Neural progenitor cell (in vitro differentiated cells): ENCODE measurements at regions not wholly inside any gene's neighbourhood (a gene's known extent, or its start where the extent isn't known, plus 50 kb on each side); places are given as distances from the start of the nearest gene placed in this dataset.
"Not testable (repeated sequence)": the region's sequence is repeated elsewhere in the genome, so short reads cannot be mapped to it uniquely, and the experiment has no call there.

Experiments used
- DNase-seq: peaks from one replicate; pipeline ENCODE4 v3.0.0-alpha.2; 2016; ENCODE audit warnings: low spot score
- H2AFZ ChIP-seq: fragments of 200-600 bp; sonication (generic); replicated peaks from 2 replicates; pipeline ENCODE4 v1.6.1; 2016; ENCODE audit warnings: antibody characterized with exemption
- H3F3A ChIP-seq: fragments of 200-600 bp; sonication (generic); 2 replicates; pipeline ENCODE4 v1.6.1; 2016; ENCODE audit warnings: antibody characterized with exemption, low read depth
- H3K27ac ChIP-seq: fragments of 200-600 bp; sonication (generic); 2 replicates; pipeline ENCODE4 v1.5.1; 2016; ENCODE audit warnings: mild to moderate bottlenecking
- H3K27me3 ChIP-seq: fragments of 200-600 bp; sonication (generic); 2 replicates; pipeline ENCODE4 v1.6.1; 2016; ENCODE audit warnings: mild to moderate bottlenecking, moderate library complexity
- H3K36me3 ChIP-seq: fragments of 200-600 bp; sonication (generic); 2 replicates; pipeline ENCODE4 v1.5.1; 2016
- H3K4me1 ChIP-seq: fragments of 200-600 bp; sonication (generic); 2 replicates; pipeline ENCODE4 v1.6.1; 2016; ENCODE audit warnings: mixed run types
- H3K4me2 ChIP-seq: fragments of 200-600 bp; sonication (generic); 2 replicates; pipeline ENCODE4 v1.6.1; 2016
- H3K4me3 ChIP-seq: fragments of 200-600 bp; sonication (generic); 2 replicates; pipeline ENCODE4 v1.5.1; 2016
- H3K79me2 ChIP-seq: fragments of 200-600 bp; sonication (generic); 2 replicates; pipeline ENCODE4 v1.6.1; 2016; ENCODE audit warnings: low read depth
- H3K9ac ChIP-seq: fragments of 200-600 bp; sonication (generic); 2 replicates; pipeline ENCODE4 v1.6.1; 2016
- H3K9me3 ChIP-seq: fragments of 200-600 bp; sonication (generic); 2 replicates; pipeline ENCODE4 v1.5.1; 2016; ENCODE audit warnings: low read depth
- H4K20me1 ChIP-seq: fragments of 200-600 bp; sonication (generic); 2 replicates; pipeline ENCODE4 v1.6.1; 2016; ENCODE audit warnings: low read depth
- H3K27ac Mint-ChIP-seq: 3 replicates; pipeline ENCODE4 v1.8.0; 2021; ENCODE audit warnings: mixed read lengths
- H3K27me3 Mint-ChIP-seq: 2 replicates; pipeline ENCODE4 v1.8.0; 2022; ENCODE audit warnings: low read depth, mild to moderate bottlenecking, inconsistent platforms, moderate library complexity, mixed read lengths; ENCODE audit not compliant: insufficient read depth
- H3K36me3 Mint-ChIP-seq: 3 replicates; pipeline ENCODE4 v1.8.0; 2021; ENCODE audit warnings: mixed read lengths
- H3K4me1 Mint-ChIP-seq: 3 replicates; pipeline ENCODE4 v1.8.0; 2021; ENCODE audit warnings: mixed read lengths
- H3K4me3 Mint-ChIP-seq: 3 replicates; pipeline ENCODE4 v1.8.0; 2021; ENCODE audit warnings: mild to moderate bottlenecking, moderate library complexity, mixed read lengths
- H3K9me3 Mint-ChIP-seq: 3 replicates; pipeline ENCODE4 v1.8.0; 2020; ENCODE audit warnings: mixed read lengths
- EZH2 ChIP-seq: fragments of 200-600 bp; sonication (generic); IDR thresholded peaks from 2 replicates; pipeline ENCODE4 v1.6.1; 2017; ENCODE audit warnings: antibody characterized with exemption, mild to moderate bottlenecking, moderate library complexity
- EZH2phosphoT487 ChIP-seq: fragments of 200-600 bp; sonication (generic); IDR thresholded peaks from 2 replicates; pipeline ENCODE4 v1.6.1; 2017; ENCODE audit warnings: antibody characterized with exemption
- TF ChIP-seq, protein P1 (sequence below): fragments of 200-600 bp; sonication (generic); IDR thresholded peaks from 2 replicates; pipeline ENCODE4 v1.5.1; 2017; ENCODE audit warnings: antibody characterized with exemption, mild to moderate bottlenecking

GRCh38 chr11:34823639-34824038 is 92.5 kb downstream of the APIP start:
- H3K27me3 Mint-ChIP-seq, result peaks cover 3% of the 10 kb centered on the region
- H3K27ac ChIP-seq, result peak overlapping the region; percentile 73
- no peak overlapping the region for H3K4me3 ChIP-seq
- H3K9me3 Mint-ChIP-seq, result no peaks in the 10 kb centered on the region
- no peak overlapping the region for H2AFZ ChIP-seq
- TF ChIP-seq EZH2phosphoT487, result no peak
- TF ChIP-seq, protein P1, sequence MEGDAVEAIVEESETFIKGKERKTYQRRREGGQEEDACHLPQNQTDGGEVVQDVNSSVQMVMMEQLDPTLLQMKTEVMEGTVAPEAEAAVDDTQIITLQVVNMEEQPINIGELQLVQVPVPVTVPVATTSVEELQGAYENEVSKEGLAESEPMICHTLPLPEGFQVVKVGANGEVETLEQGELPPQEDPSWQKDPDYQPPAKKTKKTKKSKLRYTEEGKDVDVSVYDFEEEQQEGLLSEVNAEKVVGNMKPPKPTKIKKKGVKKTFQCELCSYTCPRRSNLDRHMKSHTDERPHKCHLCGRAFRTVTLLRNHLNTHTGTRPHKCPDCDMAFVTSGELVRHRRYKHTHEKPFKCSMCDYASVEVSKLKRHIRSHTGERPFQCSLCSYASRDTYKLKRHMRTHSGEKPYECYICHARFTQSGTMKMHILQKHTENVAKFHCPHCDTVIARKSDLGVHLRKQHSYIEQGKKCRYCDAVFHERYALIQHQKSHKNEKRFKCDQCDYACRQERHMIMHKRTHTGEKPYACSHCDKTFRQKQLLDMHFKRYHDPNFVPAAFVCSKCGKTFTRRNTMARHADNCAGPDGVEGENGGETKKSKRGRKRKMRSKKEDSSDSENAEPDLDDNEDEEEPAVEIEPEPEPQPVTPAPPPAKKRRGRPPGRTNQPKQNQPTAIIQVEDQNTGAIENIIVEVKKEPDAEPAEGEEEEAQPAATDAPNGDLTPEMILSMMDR, result no peak
- no peak for TF ChIP-seq EZH2
- H3F3A ChIP-seq, result peaks cover 12% of the 10 kb centered on the region
- H3K4me1 Mint-ChIP-seq, result peaks cover 4% of the 10 kb centered on the region
- DNase-seq, result peak; percentile 33
- H3K27me3 ChIP-seq, result no peaks in the 10 kb centered on the region
- peaks cover 14% of the 10 kb centered on the region for H3K4me1 ChIP-seq
- H3K9ac ChIP-seq, result no peak overlapping the region
- H3K36me3 ChIP-seq, result no peaks in the 10 kb centered on the region
- H3K9me3 ChIP-seq, result no peaks in the 10 kb centered on the region
- no peaks in the 10 kb centered on the region for H4K20me1 ChIP-seq
- H3K36me3 Mint-ChIP-seq, result peaks cover 8% of the 10 kb centered on the region
- no peak overlapping the region for H3K4me3 Mint-ChIP-seq
- no peaks in the 10 kb centered on the region for H3K79me2 ChIP-seq
- H3K27ac Mint-ChIP-seq, result no peak overlapping the region
- H3K4me2 ChIP-seq, result peak overlapping the region; percentile 37

GRCh38 chr11:34823197-34823596 is 93.0 kb downstream of the APIP start:
- peaks cover 8% of the 10 kb centered on the region for H3K36me3 Mint-ChIP-seq
- H3K4me1 Mint-ChIP-seq, result peaks cover 4% of the 10 kb centered on the region
- no peaks in the 10 kb centered on the region for H3K79me2 ChIP-seq
- no peaks in the 10 kb centered on the region for H3K9me3 ChIP-seq
- H3K4me3 ChIP-seq, result no peak overlapping the region
- peaks cover 12% of the 10 kb centered on the region for H3F3A ChIP-seq
- peak; percentile 2 for DNase-seq
- H3K4me1 ChIP-seq, result peaks cover 14% of the 10 kb centered on the region
- H3K27ac Mint-ChIP-seq, result no peak overlapping the region
- H2AFZ ChIP-seq, result no peak overlapping the region
- no peaks in the 10 kb centered on the region for H3K36me3 ChIP-seq
- H3K27me3 ChIP-seq, result no peaks in the 10 kb centered on the region
- H3K9me3 Mint-ChIP-seq, result no peaks in the 10 kb centered on the region
- H3K4me3 Mint-ChIP-seq, result no peak overlapping the region
- TF ChIP-seq EZH2phosphoT487 (no peak), EZH2 (no peak)
- TF ChIP-seq, protein P1, result no peak
- H3K27me3 Mint-ChIP-seq, result peaks cover 3% of the 10 kb centered on the region
- no peaks in the 10 kb centered on the region for H4K20me1 ChIP-seq
- peak overlapping the region; percentile 73 for H3K27ac ChIP-seq
- peak overlapping the region; percentile 37 for H3K4me2 ChIP-seq
- H3K9ac ChIP-seq, result no peak overlapping the region

DNA sequence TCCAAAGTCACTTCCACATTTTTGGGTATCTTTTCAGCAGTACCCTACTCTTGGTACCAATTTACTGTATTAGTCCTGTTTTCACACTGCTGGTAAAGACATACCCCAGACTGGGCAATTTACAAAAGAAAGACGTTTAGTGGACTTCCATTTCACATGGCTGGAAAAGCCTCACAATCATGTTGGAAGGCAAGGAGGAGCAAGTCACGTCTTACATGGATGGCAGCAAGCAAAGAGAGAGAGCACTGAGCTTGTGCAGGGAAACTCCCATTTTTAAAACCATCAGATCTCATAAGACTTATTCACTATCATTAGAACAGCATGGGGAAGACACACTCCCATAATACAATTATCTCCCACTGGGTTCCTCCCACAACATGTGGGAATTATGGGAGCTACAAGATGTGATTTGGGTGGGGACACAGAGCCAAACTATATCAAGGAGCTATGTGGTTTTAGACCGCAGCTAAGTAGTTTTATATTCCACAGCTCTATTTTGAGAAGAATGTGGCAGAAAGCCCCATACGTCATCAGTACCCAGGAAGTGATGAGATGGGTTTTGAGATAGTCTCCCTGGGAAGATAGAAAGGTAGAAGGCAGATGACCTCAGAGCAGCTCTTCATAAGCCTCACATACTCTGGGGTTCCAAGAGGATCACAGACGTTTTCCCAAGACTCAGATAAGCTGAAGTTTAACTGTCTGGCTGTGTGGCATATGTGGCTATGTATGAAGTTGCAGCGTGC is 96.3 kb downstream of the APIP start:
- Mint-ChIP-seq H3K27ac (no peak overlapping the region), H3K4me3 (no peak overlapping the region), H3K4me1 (peaks cover 4% of the 10 kb centered on the region), H3K27me3 (no peaks in the 10 kb centered on the region), H3K36me3 (peaks cover 6% of the 10 kb centered on the region), H3K9me3 (peaks cover 2% of the 10 kb centered on the region)
- Histone ChIP-seq H3K36me3 (no peaks in the 10 kb centered on the region), H2AFZ (no peak overlapping the region), H3K4me3 (no peak overlapping the region), H3K27me3 (no peaks in the 10 kb centered on the region), H3F3A (peaks cover 12% of the 10 kb centered on the region), H4K20me1 (no peaks in the 10 kb centered on the region), H3K9ac (no peak overlapping the region), H3K9me3 (no peaks in the 10 kb centered on the region), H3K4me1 (peaks cover 14% of the 10 kb centered on the region), H3K27ac (no peak overlapping the region), H3K79me2 (no peaks in the 10 kb centered on the region), H3K4me2 (no peak overlapping the region)
- DNase-seq, result no peak
- TF ChIP-seq, protein P1, result no peak
- TF ChIP-seq EZH2 (no peak), EZH2phosphoT487 (no peak)

DNA sequence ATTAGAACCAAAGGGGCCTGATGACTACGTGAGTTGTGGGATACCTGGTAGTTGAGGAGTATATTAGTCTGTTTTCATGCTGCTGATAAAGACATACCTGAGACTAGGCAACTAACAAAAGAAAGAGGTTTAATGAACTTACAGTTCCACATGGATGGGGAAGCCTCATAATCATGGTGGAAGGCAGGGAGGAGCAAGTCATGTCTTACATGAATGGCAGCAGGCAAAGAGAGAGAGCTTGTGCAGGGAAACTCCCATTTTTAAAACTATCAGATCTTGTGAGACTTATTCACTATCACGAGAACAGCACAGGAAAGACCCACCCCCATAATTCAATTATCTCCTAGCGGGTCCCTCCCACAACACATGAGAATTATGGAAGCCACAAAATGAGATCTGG is 98.4 kb downstream of the APIP start:
- not testable (repeated sequence) for DNase-seq, H3F3A ChIP-seq, H4K20me1 ChIP-seq, H3K27ac ChIP-seq, H3K4me1 ChIP-seq, H2AFZ ChIP-seq, H3K79me2 ChIP-seq, H3K9me3 Mint-ChIP-seq, H3K9ac ChIP-seq, H3K27me3 ChIP-seq, H3K27ac Mint-ChIP-seq, H3K9me3 ChIP-seq, H3K4me3 Mint-ChIP-seq, H3K27me3 Mint-ChIP-seq, H3K4me3 ChIP-seq, H3K4me1 Mint-ChIP-seq, H3K36me3 ChIP-seq, H3K4me2 ChIP-seq
- H3K36me3 Mint-ChIP-seq, result peaks cover 11% of the 10 kb centered on the region
